ENCODE measurements at regions not wholly inside any gene's neighbourhood (a gene's known extent, or its start where the extent isn't known, plus 50 kb on each side); places are given as distances from the start of the nearest gene placed in this dataset.

DNA sequence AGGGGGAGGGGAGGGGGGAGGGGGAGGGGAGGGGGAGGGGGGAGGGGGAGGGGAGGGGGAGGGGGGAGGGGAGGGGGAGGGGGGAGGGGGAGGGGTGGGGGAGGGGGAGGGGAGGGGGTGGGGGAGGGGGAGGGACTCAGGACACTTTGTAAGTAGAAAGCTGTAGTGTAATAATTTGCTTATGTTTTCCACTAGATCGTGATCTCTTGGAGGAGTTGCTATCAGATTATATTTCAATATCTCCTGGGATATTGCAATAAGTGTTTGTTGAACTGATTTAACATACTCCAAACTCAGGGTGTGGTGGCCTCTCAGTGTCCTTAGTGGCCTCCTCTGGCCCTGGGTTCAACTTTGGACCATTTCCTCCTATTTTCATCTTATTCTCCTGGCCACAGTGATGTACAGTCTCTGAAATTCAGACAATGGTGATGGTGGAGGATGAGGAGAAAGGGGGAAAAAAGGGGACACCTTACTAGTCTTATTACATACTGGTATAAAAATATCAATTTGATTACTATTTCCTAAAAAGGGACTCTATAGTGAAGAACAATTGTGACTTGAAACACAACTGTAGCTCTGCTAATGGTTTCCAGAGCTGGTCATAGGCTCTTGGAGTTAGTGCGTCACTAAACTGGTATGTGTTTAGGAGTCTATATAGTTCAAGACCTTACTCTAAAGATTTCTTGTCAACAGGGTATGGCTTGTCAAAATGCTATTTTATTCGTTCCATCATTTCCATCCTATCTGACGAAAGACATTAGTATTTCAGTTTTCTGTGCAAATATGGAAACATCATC, 89.6 kb downstream of the DDX1 start:
- H3K36me3 ChIP-seq (ENCODE audit: control insufficient read depth, insufficient read depth, low read length), result no peaks in the 10 kb centered on the region
- no peak overlapping the region for H3K4me3 ChIP-seq (replicated peaks; ENCODE audit: low read depth, low read length)
- TF ChIP-seq, protein P1, sequence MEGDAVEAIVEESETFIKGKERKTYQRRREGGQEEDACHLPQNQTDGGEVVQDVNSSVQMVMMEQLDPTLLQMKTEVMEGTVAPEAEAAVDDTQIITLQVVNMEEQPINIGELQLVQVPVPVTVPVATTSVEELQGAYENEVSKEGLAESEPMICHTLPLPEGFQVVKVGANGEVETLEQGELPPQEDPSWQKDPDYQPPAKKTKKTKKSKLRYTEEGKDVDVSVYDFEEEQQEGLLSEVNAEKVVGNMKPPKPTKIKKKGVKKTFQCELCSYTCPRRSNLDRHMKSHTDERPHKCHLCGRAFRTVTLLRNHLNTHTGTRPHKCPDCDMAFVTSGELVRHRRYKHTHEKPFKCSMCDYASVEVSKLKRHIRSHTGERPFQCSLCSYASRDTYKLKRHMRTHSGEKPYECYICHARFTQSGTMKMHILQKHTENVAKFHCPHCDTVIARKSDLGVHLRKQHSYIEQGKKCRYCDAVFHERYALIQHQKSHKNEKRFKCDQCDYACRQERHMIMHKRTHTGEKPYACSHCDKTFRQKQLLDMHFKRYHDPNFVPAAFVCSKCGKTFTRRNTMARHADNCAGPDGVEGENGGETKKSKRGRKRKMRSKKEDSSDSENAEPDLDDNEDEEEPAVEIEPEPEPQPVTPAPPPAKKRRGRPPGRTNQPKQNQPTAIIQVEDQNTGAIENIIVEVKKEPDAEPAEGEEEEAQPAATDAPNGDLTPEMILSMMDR (IDR thresholded peaks at IDR 0.05; ENCODE audit: insufficient read depth, low read length, poor library complexity, severe bottlenecking), result no peak
- H3K27me3 ChIP-seq (replicated peaks; ENCODE audit: control insufficient read depth, insufficient read depth, low read length), result no peaks in the 10 kb centered on the region
- no peak for DNase-seq (ENCODE audit: extremely low read depth, insufficient read length)

DNA sequence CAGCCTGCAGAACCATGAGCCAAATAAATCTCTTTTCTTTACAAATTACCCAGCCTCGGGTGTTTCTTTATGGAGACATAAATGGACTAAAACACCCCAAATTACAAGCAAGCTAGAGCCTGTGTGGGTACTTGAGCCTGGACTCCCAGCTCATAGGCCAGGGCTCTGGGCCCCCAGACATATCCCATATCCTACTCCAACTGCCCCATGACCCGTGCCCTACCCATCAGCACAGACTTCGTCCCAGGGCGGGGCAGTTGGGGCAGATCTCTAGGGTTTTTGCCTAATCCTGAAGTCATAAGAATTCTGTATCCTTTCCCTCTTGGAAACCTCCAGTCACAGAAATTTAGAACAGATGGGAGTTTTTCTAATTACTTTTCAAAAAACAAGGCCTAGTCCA, 90.7 kb downstream of the DDX1 start:
- TF ChIP-seq, protein P1 (IDR thresholded peaks at IDR 0.05; ENCODE audit: insufficient read depth, low read length, poor library complexity, severe bottlenecking), result no peak
- H3K36me3 ChIP-seq (ENCODE audit: control insufficient read depth, insufficient read depth, low read length), result no peaks in the 10 kb centered on the region

DNA sequence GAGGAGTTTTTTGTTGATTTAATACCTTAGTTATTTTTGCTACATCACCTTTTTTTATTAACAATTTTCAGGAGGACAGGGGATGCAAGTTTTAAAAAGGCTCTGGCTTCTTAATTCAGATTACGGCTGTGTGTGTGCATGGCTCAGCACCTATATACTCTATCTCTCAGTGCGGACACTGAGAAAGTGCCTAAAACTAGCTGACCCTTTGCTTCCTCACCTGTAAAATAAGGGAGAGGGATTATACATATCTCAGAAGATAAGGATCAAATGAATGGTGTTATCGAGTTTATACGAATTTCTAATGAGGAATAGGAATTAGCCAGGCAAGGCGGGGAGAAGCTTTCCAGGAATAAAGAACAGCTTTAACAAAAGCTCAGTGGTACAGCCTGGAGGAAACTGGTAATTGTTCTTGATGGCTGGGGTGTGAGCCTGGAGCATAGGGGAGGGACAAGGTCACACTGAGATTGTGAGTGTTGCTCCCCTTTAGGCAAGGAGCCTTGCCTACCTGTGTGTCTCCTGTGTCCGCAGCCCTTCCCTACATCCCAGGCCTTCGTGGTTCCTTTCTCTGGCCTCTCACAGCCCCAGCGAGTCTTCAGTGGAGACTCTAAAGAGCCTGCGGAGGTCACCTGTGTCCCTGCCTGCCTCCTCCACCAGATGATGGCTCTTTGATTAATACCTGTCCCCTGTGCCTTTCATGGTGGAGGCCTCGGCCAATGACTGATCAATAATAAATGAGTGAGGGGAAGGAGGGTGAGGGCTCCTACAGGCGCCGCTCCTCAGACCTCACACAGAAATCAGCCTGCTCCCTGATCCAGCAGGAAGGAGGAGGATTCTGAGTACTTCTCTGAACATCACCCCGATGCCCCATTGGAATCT, 92.7 kb downstream of the DDX1 start:
- no peak for DNase-seq (ENCODE audit: extremely low read depth, insufficient read length)
- TF ChIP-seq, protein P1 (IDR thresholded peaks at IDR 0.05; ENCODE audit: insufficient read depth, low read length, poor library complexity, severe bottlenecking), result no peak
- Histone ChIP-seq H3K36me3 (ENCODE audit: control insufficient read depth, insufficient read depth, low read length) (no peaks in the 10 kb centered on the region), H3K4me3 (replicated peaks; ENCODE audit: low read depth, low read length) (no peak overlapping the region), H3K27me3 (replicated peaks; ENCODE audit: control insufficient read depth, insufficient read depth, low read length) (peaks cover under 1% of the 10 kb centered on the region)

More for the DNA sequence above, 90.7 kb downstream of the DDX1 start:
- Histone ChIP-seq H3K4me3 (replicated peaks; ENCODE audit: low read depth, low read length) (no peak overlapping the region), H3K27me3 (replicated peaks; ENCODE audit: control insufficient read depth, insufficient read depth, low read length) (no peaks in the 10 kb centered on the region)
- no peak for DNase-seq (ENCODE audit: extremely low read depth, insufficient read length)

DNA sequence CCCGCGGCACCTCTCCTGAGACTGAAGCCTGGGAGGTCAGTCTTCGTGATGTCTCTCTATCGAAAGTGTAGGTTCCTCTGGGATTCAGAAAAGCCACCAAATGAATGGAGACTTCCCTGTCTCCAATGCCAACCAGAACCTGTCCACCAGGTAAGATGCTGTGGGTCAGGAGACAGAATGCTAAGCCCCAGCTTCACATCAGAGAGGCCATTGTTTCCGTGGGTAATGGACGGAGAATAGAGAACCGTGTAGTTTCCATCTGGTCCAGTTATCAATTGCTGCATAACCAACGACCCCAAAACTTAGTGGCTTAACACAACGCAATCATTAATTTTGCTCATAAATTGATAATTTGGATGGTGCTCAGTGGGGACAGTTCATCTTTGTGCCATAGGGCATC, 93.5 kb downstream of the DDX1 start:
- peaks cover 2% of the 10 kb centered on the region for H3K27me3 ChIP-seq (replicated peaks; ENCODE audit: control insufficient read depth, insufficient read depth, low read length)
- H3K4me3 ChIP-seq (replicated peaks; ENCODE audit: low read depth, low read length), result no peak overlapping the region
- H3K36me3 ChIP-seq (ENCODE audit: control insufficient read depth, insufficient read depth, low read length), result no peaks in the 10 kb centered on the region
- TF ChIP-seq, protein P1 (IDR thresholded peaks at IDR 0.05; ENCODE audit: insufficient read depth, low read length, poor library complexity, severe bottlenecking), result no peak
- no peak for DNase-seq (ENCODE audit: extremely low read depth, insufficient read length)

DNA sequence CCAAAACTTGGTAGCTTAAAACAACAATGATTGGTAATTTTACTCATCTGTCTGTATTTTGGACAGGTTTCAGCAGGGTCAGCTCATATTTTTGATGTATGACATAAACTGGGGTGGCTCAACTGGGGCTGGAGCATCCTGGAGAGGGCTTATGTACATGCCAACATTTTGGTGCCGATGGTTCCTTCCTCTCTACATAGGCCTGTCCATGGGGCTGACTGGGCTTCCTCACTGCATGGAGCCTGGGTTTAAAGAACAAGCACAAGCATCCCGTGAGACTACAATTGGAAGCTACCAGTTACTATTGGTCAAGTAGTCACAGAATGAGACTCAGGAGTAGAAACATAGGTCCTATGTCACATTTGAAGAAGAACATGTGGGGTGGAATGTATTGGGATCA, 95.0 kb downstream of the DDX1 start:
- Histone ChIP-seq H3K27me3 (replicated peaks; ENCODE audit: control insufficient read depth, insufficient read depth, low read length) (peaks cover 2% of the 10 kb centered on the region), H3K36me3 (ENCODE audit: control insufficient read depth, insufficient read depth, low read length) (no peaks in the 10 kb centered on the region), H3K4me3 (replicated peaks; ENCODE audit: low read depth, low read length) (no peak overlapping the region)
- no peak for DNase-seq (ENCODE audit: extremely low read depth, insufficient read length)
- TF ChIP-seq, protein P1 (IDR thresholded peaks at IDR 0.05; ENCODE audit: insufficient read depth, low read length, poor library complexity, severe bottlenecking), result no peak

All from GM06990 (cell line).